OCI-LY7 (cell line): ENCODE measurements at regions not wholly inside any gene's neighbourhood (a gene's known extent, or its start where the extent isn't known, plus 50 kb on each side); places are given as distances from the start of the nearest gene placed in this dataset.

Experiments used
- BruUV-seq: library from RNA; stranded (reverse); fragments of 400-500 nt; replicated peaks from 2 replicates; lab custom pipeline; 2021; lab: Mats Ljungman, UMichigan
- CTCF ChIA-PET: fragments of 300-600 bp; sonication (Branson Sonifier 250); formaldehyde crosslinking; loops from one replicate; lab custom pipeline; 2022; ENCODE audit warnings: antibody characterized with exemption; ENCODE audit not compliant: unreplicated experiment; lab: Charles Lee
- POLR2A ChIA-PET: fragments of 300-600 bp; sonication (Branson Sonifier 250); formaldehyde crosslinking; loops from one replicate; lab custom pipeline; 2022; ENCODE audit warnings: antibody characterized with exemption; lab: Charles Lee
- DNase-seq: peaks from one replicate; pipeline ENCODE4 v3.0.0-alpha.2; 2015; ENCODE audit warnings: low spot score
- H2AFZ ChIP-seq: fragments of 200-600 bp; sonication (generic), shearing (Covaris generic); 2 replicates; pipeline ENCODE4 v1.6.1; 2014; ENCODE audit warnings: mild to moderate bottlenecking, antibody characterized with exemption, low read length, moderate library complexity
- H3K27ac ChIP-seq: fragments of 200-600 bp; sonication (generic); 2 replicates; pipeline ENCODE4 v1.5.1; 2014; ENCODE audit warnings: mixed run types, low read depth, mild to moderate bottlenecking, moderate library complexity, low read length, inconsistent platforms; ENCODE audit not compliant: poor library complexity, severe bottlenecking
- H3K36me3 ChIP-seq: fragments of 200-600 bp; sonication (generic); 2 replicates; pipeline ENCODE4 v1.6.1; 2014; ENCODE audit warnings: mild to moderate bottlenecking, antibody characterized with exemption, low read length, moderate library complexity, mixed read lengths; ENCODE audit not compliant: insufficient read depth
- H3K4me1 ChIP-seq: fragments of 200-600 bp; sonication (generic); 2 replicates; pipeline ENCODE4 v1.5.1; 2014; ENCODE audit warnings: mild to moderate bottlenecking, low read length; ENCODE audit not compliant: insufficient read depth, poor library complexity, severe bottlenecking
- H3K4me2 ChIP-seq: fragments of 200-600 bp; sonication (generic); 2 replicates; pipeline ENCODE4 v1.6.1; 2014; ENCODE audit warnings: mild to moderate bottlenecking, low read length
- H3K4me3 ChIP-seq: fragments of 200-600 bp; sonication (generic); 2 replicates; pipeline ENCODE4 v1.5.1; 2014; ENCODE audit warnings: mild to moderate bottlenecking, low read depth, low read length; ENCODE audit not compliant: poor library complexity, severe bottlenecking
- H3K79me2 ChIP-seq: fragments of 200-600 bp; sonication (generic); 2 replicates; pipeline ENCODE4 v1.6.1; 2016; ENCODE audit warnings: low read depth, mild to moderate bottlenecking, low read length, moderate library complexity, mixed read lengths; ENCODE audit not compliant: insufficient read depth
- H3K9me2 ChIP-seq: fragments of 200-600 bp; sonication (generic); 2 replicates; pipeline ENCODE4 v1.6.1; 2016; ENCODE audit warnings: mild to moderate bottlenecking, low read length, mixed read lengths; ENCODE audit not compliant: insufficient read depth
- H3K9me3 ChIP-seq: fragments of 200-600 bp; sonication (generic); 2 replicates; pipeline ENCODE4 v1.6.1; 2014; ENCODE audit warnings: mild to moderate bottlenecking, mixed run types, low read length, mixed read lengths
- H4K20me1 ChIP-seq: fragments of 200-600 bp; sonication (generic); 2 replicates; pipeline ENCODE4 v1.6.1; 2014; ENCODE audit warnings: mild to moderate bottlenecking, antibody characterized with exemption, low read length, moderate library complexity, mixed read lengths; ENCODE audit not compliant: insufficient read depth
- CTCF ChIP-seq: fragments of 200-600 bp; sonication (generic); conservative IDR thresholded peaks from 2 replicates; pipeline ENCODE4 v1.5.1; 2014; ENCODE audit warnings: mild to moderate bottlenecking, antibody characterized with exemption, low read length, moderate library complexity, mixed read lengths
- EZH2phosphoT487 ChIP-seq: fragments of 200-600 bp; sonication (generic); IDR thresholded peaks from 2 replicates; pipeline ENCODE4 v1.6.1; 2018; ENCODE audit warnings: low read depth, borderline replicate concordance, mild to moderate bottlenecking, mixed run types, antibody characterized with exemption, low read length, moderate library complexity, mixed read lengths
- intact Hi-C: fragments of 100-400 bp; cut with micrococcal nuclease; formaldehyde crosslinking; loops from one replicate; pipeline ENCODE4 v1.10.0; 2022; ENCODE audit not compliant: unreplicated experiment

- no peak overlapping the region for H2AFZ ChIP-seq
- no peaks in the 10 kb centered on the region for H3K4me1 ChIP-seq
- TF ChIP-seq CTCF, result no peak
- no peak for TF ChIP-seq EZH2phosphoT487
- no peak overlapping the region for H3K4me2 ChIP-seq
- DNase-seq, result no peak
- ChIA-PET POLR2A (interaction anchor here (0.8 to 1.0 kb wide), 2 partner anchors 16 to 568 kb away, joined by 3 read pairs; no protein-coding TSS in a partner anchor), CTCF (no interaction called here)
- no peak overlapping the region for H3K27ac ChIP-seq
- no TSS peak for BruUV-seq
- H3K36me3 ChIP-seq, result no peaks in the 10 kb centered on the region
- H3K9me2 ChIP-seq, result no peaks in the 10 kb centered on the region
- H3K9me3 ChIP-seq, result no peaks in the 10 kb centered on the region
- H4K20me1 ChIP-seq, result no peaks in the 10 kb centered on the region
- intact Hi-C loops, result no loop called here
- H3K4me3 ChIP-seq, result no peak overlapping the region
- H3K79me2 ChIP-seq, result no peaks in the 10 kb centered on the region
These were observed 247.9 kb upstream of the GALNTL6 start for GRCh38 chr4:171565130-171565788.

GRCh38 chr4:171561419-171561818 lies 251.8 kb upstream of the GALNTL6 start:
- no peak for DNase-seq
- no peaks in the 10 kb centered on the region for H3K36me3 ChIP-seq
- CTCF ChIA-PET, result no interaction called here
- POLR2A ChIA-PET, result interaction anchor here (0.6 to 0.7 kb wide), 2 partner anchors 297 to 459 kb away, joined by 3 to 4 read pairs; no protein-coding TSS in a partner anchor
- no peaks in the 10 kb centered on the region for H4K20me1 ChIP-seq
- intact Hi-C loops, result no loop called here
- H3K4me2 ChIP-seq, result no peak overlapping the region
- H3K9me2 ChIP-seq, result no peaks in the 10 kb centered on the region
- H3K9me3 ChIP-seq, result no peaks in the 10 kb centered on the region
- H3K27ac ChIP-seq, result no peak overlapping the region
- no TSS peak for BruUV-seq
- no peak overlapping the region for H2AFZ ChIP-seq
- no peaks in the 10 kb centered on the region for H3K79me2 ChIP-seq
- H3K4me3 ChIP-seq, result no peak overlapping the region
- H3K4me1 ChIP-seq, result no peaks in the 10 kb centered on the region
- no peak for TF ChIP-seq EZH2phosphoT487
- TF ChIP-seq CTCF, result no peak

GRCh38 chr4:171553961-171554360 lies 259.2 kb upstream of the GALNTL6 start:
- H4K20me1 ChIP-seq, result no peaks in the 10 kb centered on the region
- H3K4me3 ChIP-seq, result no peak overlapping the region
- H3K4me2 ChIP-seq, result no peak overlapping the region
- DNase-seq, result no peak
- ChIA-PET CTCF (no interaction called here), POLR2A (no interaction called here)
- intact Hi-C loops, result no loop called here
- H3K27ac ChIP-seq, result no peak overlapping the region
- no peak overlapping the region for H2AFZ ChIP-seq
- no TSS peak for BruUV-seq
- TF ChIP-seq EZH2phosphoT487 (no peak), CTCF (no peak)
- H3K4me1 ChIP-seq, result no peaks in the 10 kb centered on the region
- no peaks in the 10 kb centered on the region for H3K9me3 ChIP-seq
- H3K9me2 ChIP-seq, result no peaks in the 10 kb centered on the region
- H3K36me3 ChIP-seq, result no peaks in the 10 kb centered on the region
- no peaks in the 10 kb centered on the region for H3K79me2 ChIP-seq
